ENCODE measurements at regions not wholly inside any gene's neighbourhood (a gene's known extent, or its start where the extent isn't known, plus 50 kb on each side); places are given as distances from the start of the nearest gene placed in this dataset.
"Not testable (repeated sequence)": the region's sequence is repeated elsewhere in the genome, so short reads cannot be mapped to it uniquely, and the experiment has no call there.

DNA sequence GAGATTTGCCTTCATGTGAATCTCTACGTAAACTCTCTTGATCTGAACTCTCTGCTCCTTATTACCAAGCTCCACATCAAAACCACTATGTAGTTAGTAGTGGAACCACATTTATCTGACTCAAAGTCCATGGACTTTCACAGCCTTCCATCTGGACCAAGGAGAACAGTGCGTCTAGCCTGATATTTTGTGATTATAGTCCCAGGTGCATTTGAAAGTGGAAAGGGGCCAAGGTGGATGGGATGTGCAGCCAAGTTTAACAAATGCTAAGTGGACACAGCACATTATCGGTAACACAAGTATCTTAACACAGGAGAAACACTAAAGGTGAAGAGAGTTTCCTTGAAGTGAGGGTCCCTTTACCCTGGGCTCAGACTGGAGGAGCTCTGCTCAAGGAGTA is 281.2 kb upstream of the SGK1 start:
- DNase-seq = no peak

DNA sequence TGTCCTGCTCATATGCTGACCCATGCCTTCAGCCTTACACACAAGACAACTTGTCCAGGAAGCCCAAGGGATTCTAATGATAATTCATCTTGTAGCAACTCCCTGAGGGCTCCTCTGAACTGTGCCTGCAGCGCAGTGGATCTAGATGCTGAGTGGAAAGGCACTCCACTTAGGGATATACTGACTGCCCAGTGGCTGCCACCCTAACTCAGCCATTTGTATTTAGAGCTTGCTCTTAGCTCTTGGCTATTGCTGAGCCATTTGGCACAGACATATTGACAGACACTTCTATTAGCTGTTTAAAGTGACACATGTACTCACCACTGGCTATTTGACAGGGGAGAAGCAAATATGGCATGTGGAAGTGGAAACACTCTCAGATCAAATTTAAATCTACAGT is 278.3 kb upstream of the SGK1 start:
- DNase-seq = no peak

DNA sequence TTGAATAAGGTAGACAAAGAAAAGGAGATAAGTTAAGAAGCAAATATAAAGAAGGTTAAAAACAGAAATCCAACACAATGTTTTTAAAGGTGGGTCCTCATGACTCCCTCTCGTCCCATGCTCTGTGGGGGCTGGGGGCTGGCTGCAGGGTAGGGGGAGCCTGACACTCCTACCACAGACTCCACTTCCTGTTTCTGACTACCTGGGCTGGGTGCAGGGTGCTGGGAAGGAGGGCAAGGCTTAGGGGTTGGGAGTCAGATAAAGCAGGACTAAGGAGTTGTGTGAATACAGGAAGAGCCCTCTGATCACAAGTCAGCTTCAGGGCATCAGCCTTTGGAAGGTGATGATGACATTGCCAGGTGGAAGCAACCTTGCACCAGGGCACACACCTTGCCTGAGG is 277.0 kb upstream of the SGK1 start:
- no peak for DNase-seq

DNA sequence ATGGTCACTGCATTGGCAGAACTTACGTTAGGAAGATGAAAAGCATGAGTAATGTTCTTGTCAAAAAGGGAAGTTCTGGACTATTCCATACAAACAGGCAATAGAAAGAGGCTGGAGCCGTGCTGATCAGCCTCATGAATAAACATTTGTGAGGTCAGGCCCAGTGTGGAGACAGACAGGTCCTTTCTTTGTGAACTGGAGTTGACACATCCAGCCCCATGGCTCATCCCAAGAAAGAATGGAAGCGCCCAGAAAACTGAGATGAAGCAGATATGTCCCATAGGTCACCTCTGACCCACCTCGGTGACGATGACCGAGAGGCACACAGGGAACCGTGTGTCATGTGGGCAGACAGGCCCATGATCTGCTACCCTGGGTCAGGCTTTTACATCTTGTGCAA is 276.0 kb upstream of the SGK1 start:
- DNase-seq = no peak

DNA sequence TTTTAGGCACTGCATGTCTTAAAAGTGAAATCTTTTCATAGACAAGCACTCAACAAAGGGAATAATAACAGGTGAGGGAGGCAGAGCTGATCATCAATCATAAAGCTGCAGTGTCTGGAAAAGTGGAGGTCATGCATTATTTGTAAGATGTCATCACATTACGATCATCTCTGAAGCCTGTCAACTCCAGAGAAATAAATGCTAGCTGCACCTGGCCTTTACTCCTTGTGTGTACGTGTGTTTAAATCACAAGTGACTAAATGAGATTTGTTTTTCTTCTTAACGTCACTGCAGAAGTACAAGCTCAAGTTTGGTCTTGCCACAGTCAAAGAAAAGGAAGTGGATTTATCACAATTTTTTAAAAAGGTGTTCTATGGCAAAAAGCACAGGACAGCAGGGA is 275.5 kb upstream of the SGK1 start:
- DNase-seq = no peak

DNA sequence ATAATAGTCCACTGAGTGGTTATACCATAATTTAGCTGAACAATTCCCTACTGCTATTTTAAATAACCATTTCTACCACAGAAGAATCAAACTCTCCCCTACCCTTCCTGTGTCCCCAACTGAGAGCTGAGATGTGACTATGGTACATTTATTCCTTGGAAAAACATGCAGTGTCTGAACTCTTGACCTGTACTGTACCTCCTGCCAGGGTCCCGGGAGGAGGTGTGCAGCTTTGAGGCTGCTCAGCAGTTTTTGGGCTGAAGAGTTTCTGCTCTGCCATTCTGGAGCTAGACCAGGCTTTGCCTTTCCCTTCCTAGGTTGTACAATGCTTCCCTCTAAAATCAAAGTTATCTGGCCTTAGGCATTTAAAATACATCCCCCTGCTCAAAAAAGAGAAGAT is 275.1 kb upstream of the SGK1 start:
- no peak for DNase-seq

DNA sequence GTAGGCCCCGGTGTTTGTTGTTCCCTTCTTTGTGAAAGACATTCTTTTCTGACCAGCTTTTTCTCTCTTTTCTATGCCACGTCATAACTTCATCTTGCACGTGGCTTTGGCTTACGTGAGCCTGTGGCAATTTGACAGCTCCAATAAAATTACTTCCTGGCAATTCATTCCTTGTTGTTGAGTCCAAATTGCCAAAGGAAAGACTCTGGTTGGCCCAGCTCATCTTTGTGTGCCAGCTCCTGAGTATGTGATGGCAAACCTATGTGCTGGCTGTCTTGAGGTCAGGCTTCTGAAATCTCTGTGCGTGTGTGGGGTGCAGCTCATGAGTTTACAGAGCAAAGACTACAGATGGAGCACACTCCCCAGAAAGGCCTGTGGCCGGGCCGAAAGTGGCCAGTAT is 272.5 kb upstream of the SGK1 start:
- DNase-seq = no peak

DNA sequence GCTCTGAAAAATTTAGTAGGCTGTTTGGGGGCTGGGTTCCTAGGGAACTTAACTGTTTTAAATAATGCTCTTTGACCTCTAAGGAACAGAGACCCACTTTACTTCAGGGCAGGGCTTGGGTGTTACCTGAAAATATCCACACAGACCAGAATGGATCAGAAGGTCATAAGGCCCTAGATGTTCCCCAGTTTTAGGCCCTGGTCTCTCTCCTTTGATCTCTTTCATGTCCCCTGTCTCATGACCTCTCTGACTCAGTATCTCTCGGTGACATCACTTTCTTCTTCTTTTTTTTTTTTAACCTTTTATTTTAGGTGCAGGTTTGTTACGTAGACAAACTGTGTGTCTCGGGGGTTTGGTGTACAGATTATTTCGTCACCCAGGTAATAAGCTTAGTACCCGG is 272.1 kb upstream of the SGK1 start:
- no peak for DNase-seq

DNA sequence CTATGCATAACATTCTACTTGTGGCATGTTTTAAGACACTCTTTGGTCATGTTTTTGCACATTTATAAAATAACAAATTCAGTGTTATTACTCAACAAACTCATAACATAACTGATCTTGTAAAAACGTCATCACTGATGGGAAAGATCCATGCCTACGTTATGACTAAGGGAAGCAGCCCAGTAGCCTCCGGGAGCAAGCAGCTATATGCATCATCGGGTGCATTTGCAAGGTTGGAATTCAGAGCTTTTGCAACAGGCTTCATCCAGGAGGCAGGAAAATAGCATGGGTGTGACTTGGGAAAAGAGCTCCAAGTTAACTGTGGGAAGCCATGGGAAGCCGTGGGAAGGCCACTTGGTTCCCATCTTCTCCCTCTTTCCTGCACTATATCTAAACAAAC is 271.6 kb upstream of the SGK1 start:
- DNase-seq = no peak

DNA sequence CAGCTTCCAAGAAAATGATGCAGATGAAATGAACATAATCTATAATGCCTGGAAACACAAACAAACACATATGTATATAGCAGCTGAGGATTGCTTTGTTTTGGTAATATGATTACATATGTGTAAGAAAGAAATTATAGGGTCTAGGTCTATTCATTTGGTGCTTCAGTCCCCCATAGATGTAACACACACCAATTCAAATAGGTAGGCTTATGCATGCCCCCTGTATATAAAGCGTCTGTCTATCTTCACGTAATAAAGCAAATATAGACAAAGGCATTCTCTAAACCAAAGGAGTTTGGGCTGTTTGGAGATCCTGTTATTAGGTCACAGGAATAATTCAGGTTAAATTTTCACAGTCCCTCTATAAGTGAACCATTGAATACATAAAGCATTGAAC is 270.4 kb upstream of the SGK1 start:
- no peak for DNase-seq

DNA sequence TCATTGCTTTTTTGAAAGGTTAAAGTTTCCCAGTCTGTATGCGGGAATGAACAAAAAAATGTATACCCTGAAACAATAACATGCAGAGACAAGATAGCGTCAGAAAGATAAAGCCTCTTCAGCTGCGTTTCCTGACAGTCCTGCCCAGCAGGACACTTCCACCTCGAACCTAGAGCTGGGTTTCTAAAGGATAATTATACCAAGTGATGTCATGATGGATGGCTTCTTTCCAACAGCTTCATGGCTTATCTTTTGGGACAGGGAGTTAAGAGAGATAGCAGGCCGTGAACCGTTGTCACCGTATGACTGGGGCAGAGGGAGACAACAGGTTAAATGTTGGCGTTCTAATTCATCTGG is 267.6 kb upstream of the SGK1 start:
- DNase-seq = no peak

DNA sequence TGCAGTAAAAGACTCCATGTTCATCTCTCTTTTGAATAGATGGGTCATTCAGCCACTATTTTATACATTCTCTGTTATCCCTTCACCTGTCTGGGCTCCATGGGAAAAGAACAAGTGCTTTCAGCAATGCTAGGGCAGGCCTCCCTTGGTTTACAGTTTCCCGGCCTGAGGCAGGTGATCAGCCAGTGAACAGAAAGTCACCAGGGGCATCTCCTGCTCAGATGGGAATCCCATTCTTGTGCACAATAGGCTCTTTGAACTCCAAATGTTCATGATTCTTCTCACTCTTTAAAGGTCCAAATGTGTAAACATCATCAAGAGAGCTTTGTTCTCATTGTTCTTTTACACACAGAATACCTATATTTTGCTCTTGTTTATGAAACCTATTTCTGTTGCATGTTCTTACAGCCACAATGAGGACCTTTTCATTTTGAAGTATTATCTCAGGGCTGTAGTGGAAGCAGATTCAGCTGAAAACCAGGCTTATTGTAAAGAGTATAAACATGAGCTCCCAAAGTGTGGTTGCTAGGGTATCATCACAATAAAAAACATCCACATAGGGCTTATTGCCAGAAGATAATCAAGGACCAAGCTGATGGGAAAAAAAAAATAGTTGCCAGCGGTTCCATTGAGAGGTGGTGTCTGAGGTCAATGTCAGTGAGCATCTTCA is 267.1 kb upstream of the SGK1 start:
- no peak for DNase-seq

DNA sequence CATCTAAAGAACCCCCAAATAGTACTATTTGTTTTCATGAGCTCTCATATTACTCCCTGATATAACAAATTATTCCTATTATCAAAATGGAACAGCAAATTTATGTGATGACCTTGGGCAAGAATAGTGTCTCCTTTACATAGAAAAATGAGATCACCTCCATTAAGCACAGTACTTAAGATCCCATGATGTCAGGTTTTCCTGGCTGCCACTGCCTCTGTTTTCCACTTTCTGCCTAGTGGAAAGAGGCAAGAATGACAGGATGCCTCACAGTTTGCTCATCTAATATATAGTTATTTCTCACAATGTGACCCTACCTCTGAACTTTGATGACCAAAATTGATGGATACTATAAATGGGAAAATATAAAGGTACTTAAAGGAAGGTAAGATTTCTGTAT is 260.1 kb upstream of the SGK1 start:
- no peak for DNase-seq

DNA sequence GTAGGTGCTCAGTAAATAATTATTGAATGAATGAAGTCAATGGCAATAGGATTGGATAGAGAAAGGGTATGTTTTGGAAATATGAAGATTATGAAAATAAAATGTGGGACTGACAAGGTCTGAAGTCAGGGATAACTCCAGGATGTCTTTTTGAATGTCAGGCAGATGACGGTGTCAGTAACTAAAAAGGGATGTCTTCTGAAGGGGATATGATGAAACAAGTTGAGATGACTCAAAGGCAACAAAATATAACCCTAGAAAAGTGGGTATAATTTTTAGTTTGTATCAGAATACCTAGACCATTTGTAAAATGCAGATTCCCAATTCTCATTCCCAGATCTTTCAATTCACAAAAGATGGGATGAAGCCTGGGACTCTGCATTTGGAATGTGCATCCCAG is 257.3 kb upstream of the SGK1 start:
- DNase-seq = no peak

DNA sequence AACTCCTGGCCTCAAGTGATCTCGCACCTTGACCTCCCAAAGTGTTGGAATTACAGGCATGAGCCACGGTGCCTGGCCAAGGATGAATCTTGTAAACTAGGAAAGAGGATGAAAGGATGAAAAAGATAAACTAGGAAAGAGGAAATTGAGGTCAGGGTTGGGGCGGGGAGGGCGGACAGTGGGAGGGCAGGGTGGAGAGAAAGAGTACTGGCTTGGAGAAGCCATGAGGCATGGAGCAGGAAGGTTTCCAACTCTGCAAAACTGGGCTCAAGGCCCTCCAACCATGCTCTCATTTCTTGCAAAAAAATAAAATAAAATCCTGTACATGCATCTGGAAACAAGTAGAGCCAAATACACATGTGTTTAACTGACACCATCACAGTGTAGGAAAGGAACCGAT is 256.6 kb upstream of the SGK1 start:
- DNase-seq = no peak

DNA sequence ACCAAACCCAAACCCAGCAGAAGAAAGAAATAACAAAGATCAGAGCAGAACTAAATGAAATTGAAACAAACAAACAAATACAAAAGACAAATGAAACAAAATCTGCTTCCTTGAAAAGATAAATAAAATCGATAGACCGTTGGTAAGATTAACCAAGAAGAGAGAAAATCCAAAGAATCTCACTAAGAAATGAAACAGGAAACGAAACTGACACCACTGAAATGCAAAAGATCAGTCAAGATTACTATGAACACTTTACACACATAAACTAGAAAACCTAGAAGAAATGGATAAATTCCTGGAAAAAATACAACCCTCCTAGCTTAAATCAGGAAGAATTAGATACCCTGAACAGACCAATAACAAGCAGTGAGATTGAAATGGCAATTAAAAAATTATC is 252.1 kb upstream of the SGK1 start:
- DNase-seq = not testable (repeated sequence)

DNA sequence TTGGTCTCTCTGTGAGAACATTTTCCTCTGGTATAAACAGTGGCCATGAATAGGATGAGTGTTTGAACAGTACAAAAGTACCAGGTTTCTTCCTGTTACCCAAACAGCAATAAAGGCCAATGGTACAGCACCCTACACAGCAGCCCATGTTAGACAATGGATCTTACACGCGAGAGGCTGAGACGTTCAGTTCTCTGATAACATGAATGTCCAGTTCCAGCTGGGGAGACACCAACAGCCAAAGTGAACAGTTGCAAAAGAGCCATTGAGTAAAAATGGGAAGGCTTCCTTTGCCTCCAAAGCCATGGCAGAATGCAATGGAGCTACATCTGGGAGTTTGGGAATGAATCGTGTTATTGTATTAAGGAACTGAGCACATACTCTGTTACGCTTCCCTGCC is 246.8 kb upstream of the SGK1 start:
- DNase-seq = no peak

DNA sequence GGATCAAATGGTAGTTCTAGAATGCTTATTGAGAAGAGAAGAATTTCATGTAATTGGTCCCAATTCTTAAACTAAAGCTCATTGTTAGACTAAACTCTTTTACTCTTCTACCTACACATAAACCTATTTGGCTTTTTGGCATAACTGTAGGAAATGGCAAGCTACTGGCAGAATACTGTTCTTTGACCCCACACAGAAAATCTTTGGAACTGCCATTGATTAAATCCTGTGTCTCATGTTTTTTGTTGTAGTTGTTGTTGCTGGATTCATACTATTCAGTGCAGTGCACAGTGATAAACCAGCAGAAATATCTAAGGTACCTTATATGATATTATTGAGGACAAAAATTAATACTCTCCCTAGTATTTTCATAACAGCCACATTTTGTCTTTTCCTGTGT is 242.1 kb upstream of the SGK1 start:
- DNase-seq = no peak

DNA sequence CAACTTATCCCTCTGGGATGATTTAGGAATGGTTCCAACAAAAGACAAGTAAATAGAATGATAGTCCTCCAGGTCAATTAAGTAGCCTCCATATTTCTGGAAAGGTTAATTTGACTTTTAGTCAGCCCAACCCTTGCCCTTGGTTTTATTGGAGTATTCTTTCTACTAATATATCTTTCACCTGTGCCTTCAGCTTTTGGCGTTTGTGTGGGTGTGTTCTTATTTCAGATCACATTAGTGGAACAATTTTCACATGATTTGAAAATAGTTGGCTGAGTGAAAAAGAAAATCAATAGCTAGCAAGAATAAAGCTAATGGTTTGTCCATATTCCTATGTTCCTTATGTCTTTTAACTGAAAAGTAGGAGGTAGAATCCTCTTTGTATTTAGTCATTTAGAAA is 239.6 kb upstream of the SGK1 start:
- no peak for DNase-seq

DNA sequence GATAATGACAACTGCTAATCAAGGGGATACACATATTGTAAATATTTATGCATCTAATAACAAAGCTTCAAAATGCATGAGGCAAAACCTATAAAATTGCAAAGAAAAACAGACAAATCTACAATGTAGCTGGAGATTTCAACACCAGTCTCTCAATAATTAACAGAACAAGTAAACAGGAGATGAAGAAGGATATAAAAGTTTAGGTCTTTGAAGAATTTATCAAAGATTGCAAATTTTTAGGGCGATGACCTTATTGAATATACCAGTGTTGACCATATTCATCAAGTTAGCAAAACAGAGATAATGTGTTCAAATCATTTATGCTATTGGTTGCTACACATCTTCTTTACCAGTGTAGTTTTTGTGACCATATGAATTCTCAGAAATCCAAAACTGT is 237.8 kb upstream of the SGK1 start:
- no peak for DNase-seq

DNA sequence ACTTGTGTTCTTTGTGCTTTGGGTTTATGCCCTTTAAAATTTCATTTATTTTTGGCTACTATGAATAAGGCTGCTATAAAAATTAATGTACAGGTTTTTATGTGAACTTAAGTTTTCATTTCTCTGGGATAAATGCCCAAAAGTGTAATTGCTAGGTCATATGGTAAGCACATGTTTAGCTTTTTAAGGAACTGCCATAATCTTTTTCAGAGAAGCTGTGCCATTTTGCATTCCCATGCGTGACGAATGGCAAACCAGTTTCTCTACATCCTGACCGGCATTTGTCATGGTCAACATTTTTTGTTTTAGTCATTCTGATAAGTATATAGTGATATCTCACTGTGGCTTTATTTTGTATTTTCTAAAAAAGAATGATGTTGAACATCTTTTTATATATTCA is 236.0 kb upstream of the SGK1 start:
- no peak for DNase-seq

DNA sequence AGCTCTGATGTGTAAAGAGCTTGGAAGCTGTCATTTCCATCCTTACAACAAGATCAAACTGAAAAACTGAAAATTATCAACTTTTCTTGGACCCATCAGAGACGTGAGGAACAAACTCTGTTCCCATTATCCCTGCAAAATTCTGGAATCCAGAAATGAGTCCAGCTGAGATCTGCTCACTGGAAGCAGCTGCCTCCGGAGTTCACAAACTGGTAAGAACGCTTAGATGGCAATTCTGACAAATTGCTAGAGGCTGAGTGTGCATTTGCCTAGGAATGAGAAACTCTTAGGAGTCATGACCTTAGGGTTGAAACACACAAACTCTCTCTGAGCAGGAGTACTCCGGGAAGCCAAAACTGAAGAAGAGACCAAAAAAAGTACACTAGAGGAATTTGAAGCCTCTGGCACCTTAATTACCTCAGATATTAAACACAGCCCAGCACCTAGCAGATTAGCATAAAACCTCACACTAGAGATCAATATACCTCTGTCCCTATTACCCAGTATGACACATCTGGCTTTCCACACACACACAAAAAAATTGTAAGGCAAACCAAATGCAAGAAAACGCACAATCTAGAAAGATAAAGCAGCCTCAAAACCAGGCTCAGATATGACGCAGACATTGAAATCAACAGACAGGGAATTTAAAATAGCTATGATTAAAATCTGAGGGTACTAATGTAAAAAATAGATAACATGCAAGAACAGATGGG is 233.5 kb upstream of the SGK1 start:
- DNase-seq = no peak

DNA sequence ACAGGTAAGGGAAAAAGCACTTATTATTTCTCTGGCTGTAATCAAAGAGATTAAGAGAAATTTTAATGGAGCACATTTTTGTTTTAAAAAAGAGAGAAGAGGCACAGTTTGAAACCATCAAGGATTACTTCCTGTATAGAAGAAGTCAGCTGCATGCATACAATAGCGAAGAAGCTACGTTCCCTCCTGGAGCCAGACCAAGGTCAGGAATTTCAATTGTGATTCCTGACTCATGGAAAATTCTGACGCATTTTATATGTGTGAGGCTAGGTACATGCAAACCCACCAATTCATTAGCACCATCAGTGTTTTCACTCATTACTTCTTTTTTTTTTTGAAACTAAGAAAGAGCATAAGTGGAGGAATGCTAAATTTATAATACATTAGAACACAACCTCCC is 232.7 kb upstream of the SGK1 start:
- no peak for DNase-seq

DNA sequence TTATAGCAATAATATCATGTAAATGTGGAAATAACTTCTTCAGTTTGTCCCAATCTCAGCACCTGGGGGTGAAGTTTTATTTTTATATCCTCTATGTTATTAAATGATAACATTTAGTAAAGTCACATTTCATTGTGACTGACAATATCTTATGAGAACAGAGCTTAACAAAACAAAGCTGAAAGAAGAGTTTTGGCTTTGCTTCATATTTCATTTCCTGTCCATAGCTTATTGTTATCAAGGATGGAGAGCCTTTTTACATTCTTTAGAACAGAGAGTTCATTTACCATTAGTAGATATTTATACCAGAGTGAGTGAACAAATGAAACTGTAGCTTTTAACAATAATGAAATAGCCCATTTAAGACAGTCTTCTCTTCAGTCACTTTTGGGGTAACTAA is 231.9 kb upstream of the SGK1 start:
- no peak for DNase-seq

DNA sequence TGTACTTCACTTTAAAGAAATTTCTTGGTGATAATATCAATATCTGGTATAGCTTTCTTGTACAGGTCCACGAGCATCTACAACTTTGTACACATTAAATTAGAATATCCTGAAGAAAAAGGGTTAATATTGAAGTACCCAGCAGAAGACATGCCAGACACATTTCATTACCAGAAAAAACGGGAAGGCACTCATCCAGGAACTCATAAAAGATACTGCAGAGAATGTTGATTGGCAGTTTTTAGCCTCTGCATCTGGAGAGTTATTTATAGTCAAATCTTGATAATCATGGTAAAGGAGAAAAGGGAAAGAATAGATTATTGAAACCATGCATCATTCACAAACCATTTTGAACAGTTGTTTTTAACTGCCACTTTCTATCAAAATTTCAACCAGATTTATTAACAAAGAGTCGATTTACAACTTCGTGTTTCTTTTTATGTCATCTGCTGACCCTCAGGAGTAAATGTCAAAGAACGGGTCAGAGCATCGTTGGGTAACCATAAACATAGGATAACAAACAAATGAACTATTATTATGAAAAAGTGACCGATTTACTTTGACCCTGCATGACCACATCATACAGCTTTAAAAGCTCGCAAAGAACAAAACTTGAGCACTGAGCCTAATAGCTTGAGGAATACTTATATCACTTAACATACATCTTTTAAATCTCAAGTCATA is 229.2 kb upstream of the SGK1 start:
- DNase-seq = no peak

Data from stimulated activated CD4-positive, alpha-beta T cell treated with anti-CD3 and anti-CD28 coated beads, Interleukin-4, amount 100 ng/mL, for 4 hours (primary cell).